A549 (cell line): ENCODE measurements at regions not wholly inside any gene's neighbourhood (a gene's known extent, or its start where the extent isn't known, plus 50 kb on each side); places are given as distances from the start of the nearest gene placed in this dataset.

Source experiments
- ATAC-seq, 2 experiments: fragments of 200-7000 bp in 1 of 2; fragments of >200 bp in 1 of 2; cut with Nextera tagmentation in 1 of 2; cut with Tn5 transposase in 1 of 2; 3 replicates each; pipeline versions ENCODE4 v1.8.0 to v1.9.1; 2018 to 2020; ENCODE audit warnings: mild to moderate bottlenecking in 1 of 2, moderate library complexity in 1 of 2
- CTCF ChIA-PET: fragments of 300-600 bp; sonication (Branson Sonifier 250); formaldehyde crosslinking; extraction: SDS; loops from one replicate; lab custom pipeline; 2021; ENCODE audit warnings: antibody characterized with exemption, inconsistent platforms; lab: Yijun Ruan, JAX
- POLR2A ChIA-PET: fragments of 350-600 bp; formaldehyde crosslinking; extraction: SDS; loops from one replicate; lab custom pipeline; 2021; ENCODE audit warnings: antibody characterized with exemption, inconsistent platforms; lab: Yijun Ruan, JAX
- DNase-seq, 2 experiments: peaks; one replicate each; pipeline versions ENCODE4 v3.0.0 to v3.0.0-alpha.2; 2011 to 2016; ENCODE audit warnings: low read depth in 1 of 2, low spot score in 1 of 2
- FAIRE-seq: peaks from 2 replicates; lab custom pipeline; 2011; peaks lifted over from hg19 to GRCh38; lab: Jason Lieb, UNC
- H3K27ac ChIP-seq, 2 experiments: fragments of >200 bp; sonication (Bioruptor Twin); formaldehyde crosslinking; 3 replicates each; pipeline ENCODE4 v1.5.1; 2016 to 2017
- H3K4me1 ChIP-seq: fragments of >200 bp; sonication (Bioruptor Twin); formaldehyde crosslinking; 3 replicates; pipeline ENCODE4 v1.6.1; 2016
- H3K4me2 ChIP-seq: fragments of >200 bp; sonication (Bioruptor Twin); formaldehyde crosslinking; 3 replicates; pipeline ENCODE4 v1.6.1; 2016
- H3K4me3 ChIP-seq: fragments of >200 bp; sonication (Bioruptor Twin); formaldehyde crosslinking; 3 replicates; pipeline ENCODE4 v1.5.1; 2016
- H3K9me3 ChIP-seq: fragments of >200 bp; sonication (Bioruptor Twin); formaldehyde crosslinking; 3 replicates; pipeline ENCODE4 v1.6.1; 2016
- CBX2 ChIP-seq: fragments of 200-600 bp; sonication (generic); IDR thresholded peaks from 2 replicates; pipeline ENCODE4 v1.6.1; 2016; ENCODE audit warnings: low read depth, mild to moderate bottlenecking, borderline replicate concordance
- E2F6 ChIP-seq: IDR thresholded peaks from 2 replicates; pipeline ENCODE4 v1.6.1; 2012; ENCODE audit warnings: low read depth, borderline replicate concordance
- EHMT2 ChIP-seq: fragments of 200-600 bp; sonication (generic); IDR thresholded peaks from 2 replicates; pipeline ENCODE4 v1.6.1; 2016; ENCODE audit warnings: antibody characterized with exemption, low read depth, mild to moderate bottlenecking, moderate library complexity
- EP300 ChIP-seq, 2 experiments: fragments of >200 bp; sonication (Bioruptor Twin); formaldehyde crosslinking; IDR thresholded peaks; 2 replicates in 1 of 2; 3 replicates in 1 of 2; pipeline ENCODE4 v1.6.1; 2016 to 2017
- GATA3 ChIP-seq: IDR thresholded peaks from 2 replicates; pipeline ENCODE4 v1.6.1; 2012; ENCODE audit warnings: borderline replicate concordance
- HEYL ChIP-seq: fragments of 250-450 bp; sonication (Bioruptor Pico); IDR thresholded peaks from 2 replicates; pipeline ENCODE4 v1.8.0; 2021; ENCODE audit warnings: mild to moderate bottlenecking, moderate library complexity
- HMGXB4 ChIP-seq: fragments of 250-450 bp; sonication (Bioruptor Pico); IDR thresholded peaks from 2 replicates; pipeline ENCODE4 v1.5.0; 2021; ENCODE audit warnings: mild to moderate bottlenecking, moderate library complexity, borderline replicate concordance
- HOXA7 ChIP-seq: fragments of 250-450 bp; sonication (Bioruptor Pico); IDR thresholded peaks from 2 replicates; pipeline ENCODE4 v1.5.0; 2020; ENCODE audit warnings: mild to moderate bottlenecking, moderate library complexity
- KDM1A ChIP-seq: fragments of 200-600 bp; sonication (generic); IDR thresholded peaks from 2 replicates; pipeline ENCODE4 v1.6.1; 2016; ENCODE audit warnings: low read depth, mild to moderate bottlenecking
- PHF8 ChIP-seq: fragments of 200-600 bp; sonication (generic); IDR thresholded peaks from 2 replicates; pipeline ENCODE4 v1.6.1; 2016; ENCODE audit warnings: low read depth, mild to moderate bottlenecking, antibody characterized with exemption, moderate library complexity, borderline replicate concordance
- POLR2A ChIP-seq: IDR thresholded peaks from 2 replicates; pipeline ENCODE4 v1.6.1; 2012; ENCODE audit warnings: mild to moderate bottlenecking, low read length
- RAD21 ChIP-seq, 2 experiments: fragments of >200 bp in 1 of 2; sonication (Bioruptor Twin) in 1 of 2; formaldehyde crosslinking in 1 of 2; IDR thresholded peaks in 1 of 2; conservative IDR thresholded peaks in 1 of 2; 2 replicates in 1 of 2; 3 replicates in 1 of 2; pipeline ENCODE4 v1.6.1; 2012 to 2018; ENCODE audit warnings: inconsistent platforms in 1 of 2
- RARB ChIP-seq: fragments of 250-450 bp; sonication (Bioruptor Pico); IDR thresholded peaks from 2 replicates; pipeline ENCODE4 v1.8.0; 2021; ENCODE audit warnings: mild to moderate bottlenecking, moderate library complexity
- TFCP2L1 ChIP-seq: fragments of 250-450 bp; sonication (Bioruptor Pico); IDR thresholded peaks from 2 replicates; pipeline ENCODE4 v1.5.0; 2021; ENCODE audit warnings: mild to moderate bottlenecking
- TP53 ChIP-seq: fragments of 250-450 bp; sonication (Bioruptor Pico); IDR thresholded peaks from 2 replicates; pipeline ENCODE4 v1.5.0; 2021; ENCODE audit warnings: mild to moderate bottlenecking, moderate library complexity
- WGBS: methylation state at CpG from one replicate; pipeline ENCODE4 v1.1.6; 2017; ENCODE audit errors: missing lambda C conversion rate; 5-methylcytosine and 5-hydroxymethylcytosine counted together
- TF ChIP-seq, protein P1 (sequence below): fragments of 200-600 bp; sonication (generic); IDR thresholded peaks from 2 replicates; pipeline ENCODE4 v1.6.1; 2016; ENCODE audit warnings: antibody characterized with exemption, mild to moderate bottlenecking, moderate library complexity
- TF ChIP-seq, protein P2 (sequence below): fragments of 150-350 bp; IDR thresholded peaks from 2 replicates; pipeline ENCODE4 v1.6.1; 2014; ENCODE audit warnings: low read depth, mild to moderate bottlenecking, low read length
- TF ChIP-seq, protein P3 (sequence below): fragments of >200 bp; sonication (Bioruptor Twin); formaldehyde crosslinking; IDR thresholded peaks from 3 replicates; pipeline ENCODE4 v1.5.1; 2016

GRCh38 chr11:70713988-70714665, 315.8 kb downstream of the CTTN start:
- ChIA-PET POLR2A (no interaction called here), CTCF (interaction anchor here (0.6 to 0.8 kb wide), 3 partner anchors 12 to 127 kb away, joined by 3 to 4 read pairs (median 3); no protein-coding TSS in a partner anchor)
- DNase-seq (no peak), FAIRE-seq (no peak), ATAC-seq (no peak)
- Histone ChIP-seq H3K27ac (no peak overlapping the region), H3K4me3 (no peak overlapping the region), H3K4me2 (no peak overlapping the region), H3K4me1 (no peaks in the 10 kb centered on the region), H3K9me3 (no peaks in the 10 kb centered on the region)
- WGBS = 80% methylated on average over 10 of the region's 10 CpGs
- TF ChIP-seq HMGXB4 = no peak
- TF ChIP-seq EHMT2 = no peak
- TF ChIP-seq, protein P1, sequence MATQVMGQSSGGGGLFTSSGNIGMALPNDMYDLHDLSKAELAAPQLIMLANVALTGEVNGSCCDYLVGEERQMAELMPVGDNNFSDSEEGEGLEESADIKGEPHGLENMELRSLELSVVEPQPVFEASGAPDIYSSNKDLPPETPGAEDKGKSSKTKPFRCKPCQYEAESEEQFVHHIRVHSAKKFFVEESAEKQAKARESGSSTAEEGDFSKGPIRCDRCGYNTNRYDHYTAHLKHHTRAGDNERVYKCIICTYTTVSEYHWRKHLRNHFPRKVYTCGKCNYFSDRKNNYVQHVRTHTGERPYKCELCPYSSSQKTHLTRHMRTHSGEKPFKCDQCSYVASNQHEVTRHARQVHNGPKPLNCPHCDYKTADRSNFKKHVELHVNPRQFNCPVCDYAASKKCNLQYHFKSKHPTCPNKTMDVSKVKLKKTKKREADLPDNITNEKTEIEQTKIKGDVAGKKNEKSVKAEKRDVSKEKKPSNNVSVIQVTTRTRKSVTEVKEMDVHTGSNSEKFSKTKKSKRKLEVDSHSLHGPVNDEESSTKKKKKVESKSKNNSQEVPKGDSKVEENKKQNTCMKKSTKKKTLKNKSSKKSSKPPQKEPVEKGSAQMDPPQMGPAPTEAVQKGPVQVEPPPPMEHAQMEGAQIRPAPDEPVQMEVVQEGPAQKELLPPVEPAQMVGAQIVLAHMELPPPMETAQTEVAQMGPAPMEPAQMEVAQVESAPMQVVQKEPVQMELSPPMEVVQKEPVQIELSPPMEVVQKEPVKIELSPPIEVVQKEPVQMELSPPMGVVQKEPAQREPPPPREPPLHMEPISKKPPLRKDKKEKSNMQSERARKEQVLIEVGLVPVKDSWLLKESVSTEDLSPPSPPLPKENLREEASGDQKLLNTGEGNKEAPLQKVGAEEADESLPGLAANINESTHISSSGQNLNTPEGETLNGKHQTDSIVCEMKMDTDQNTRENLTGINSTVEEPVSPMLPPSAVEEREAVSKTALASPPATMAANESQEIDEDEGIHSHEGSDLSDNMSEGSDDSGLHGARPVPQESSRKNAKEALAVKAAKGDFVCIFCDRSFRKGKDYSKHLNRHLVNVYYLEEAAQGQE = no peak

DNA sequence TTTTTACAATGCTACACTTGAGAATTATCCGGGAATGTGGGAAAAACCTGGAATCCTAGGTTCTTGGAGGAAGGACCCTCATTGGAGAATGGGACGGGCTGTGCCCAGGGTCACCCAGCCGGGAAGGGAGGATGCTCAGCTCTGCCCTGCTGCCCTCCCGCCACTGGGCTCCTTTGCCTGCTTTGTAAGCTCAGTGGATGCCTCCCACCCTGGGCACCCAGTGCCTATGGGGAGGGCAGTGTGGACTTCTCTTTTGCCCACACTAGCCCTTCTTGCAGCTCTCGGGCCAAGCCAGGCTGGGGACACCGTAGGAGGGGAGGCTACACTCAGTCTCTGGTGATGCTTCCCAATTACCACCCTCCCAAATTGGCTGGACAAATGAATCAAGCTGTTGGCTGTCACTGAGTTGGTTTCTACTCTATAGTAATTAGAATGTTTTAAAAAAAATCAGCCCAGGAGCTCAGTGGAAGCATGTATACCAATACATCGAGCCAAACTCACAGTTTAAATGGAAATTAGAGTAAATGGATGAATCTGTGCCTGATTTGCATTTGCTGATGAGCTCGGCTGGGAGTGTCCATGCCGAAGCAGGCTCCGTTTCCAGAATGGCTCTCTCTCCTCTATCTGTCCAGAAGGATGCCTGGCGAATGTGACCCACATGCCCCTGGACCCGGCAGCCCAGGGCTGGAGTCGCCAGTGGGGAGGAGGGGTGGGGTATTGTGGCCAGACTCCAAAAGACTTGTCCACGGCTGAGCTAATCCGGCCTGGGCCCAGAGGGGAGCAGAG, 317.0 kb downstream of the CTTN start:
- 88% methylated on average over 15 of the region's 15 CpGs for WGBS
- CTCF ChIA-PET = interaction anchor here (0.8 to 1.3 kb wide), 3 partner anchors 11 to 106 kb away, joined by 3 to 4 read pairs (median 4); no protein-coding TSS in a partner anchor
- TF ChIP-seq HOXA7 (CRISPR knock-in tag) = no peak
- no peak for TF ChIP-seq KDM1A
- TF ChIP-seq CBX2 = no peak
- no peak for TF ChIP-seq POLR2A
- no peak for TF ChIP-seq GATA3

GRCh38 chr11:70716216-70716615, 317.9 kb downstream of the CTTN start:
- ChIA-PET POLR2A (no interaction called here), CTCF (interaction anchor here (0.7 kb wide), 1 partner anchor 688 kb away, joined by 3 read pairs; no protein-coding TSS in a partner anchor)
- ATAC-seq (no peak), DNase-seq (no peak), FAIRE-seq (no peak)
- Histone ChIP-seq H3K9me3 (no peaks in the 10 kb centered on the region), H3K4me2 (no peak overlapping the region), H3K27ac (no peak overlapping the region), H3K4me3 (no peak overlapping the region), H3K4me1 (no peaks in the 10 kb centered on the region)
- 89% methylated on average over 10 of the region's 11 CpGs for WGBS
- TF ChIP-seq HEYL (CRISPR knock-in tag) (no peak), HMGXB4 (no peak), RAD21 (conservative IDR thresholded peaks at IDR 0.05 in 1 of 2, IDR thresholded peaks at IDR 0.05 in 1 of 2) (no peak), E2F6 (no peak), TFCP2L1 (no peak), RARB (CRISPR knock-in tag) (no peak), EP300 (IDR thresholded peaks at IDR 0.05) (no peak), PHF8 (no peak), TP53 (CRISPR knock-in tag) (no peak)
- TF ChIP-seq, protein P2, sequence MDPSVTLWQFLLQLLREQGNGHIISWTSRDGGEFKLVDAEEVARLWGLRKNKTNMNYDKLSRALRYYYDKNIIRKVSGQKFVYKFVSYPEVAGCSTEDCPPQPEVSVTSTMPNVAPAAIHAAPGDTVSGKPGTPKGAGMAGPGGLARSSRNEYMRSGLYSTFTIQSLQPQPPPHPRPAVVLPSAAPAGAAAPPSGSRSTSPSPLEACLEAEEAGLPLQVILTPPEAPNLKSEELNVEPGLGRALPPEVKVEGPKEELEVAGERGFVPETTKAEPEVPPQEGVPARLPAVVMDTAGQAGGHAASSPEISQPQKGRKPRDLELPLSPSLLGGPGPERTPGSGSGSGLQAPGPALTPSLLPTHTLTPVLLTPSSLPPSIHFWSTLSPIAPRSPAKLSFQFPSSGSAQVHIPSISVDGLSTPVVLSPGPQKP = no peak
- TF ChIP-seq, protein P3, sequence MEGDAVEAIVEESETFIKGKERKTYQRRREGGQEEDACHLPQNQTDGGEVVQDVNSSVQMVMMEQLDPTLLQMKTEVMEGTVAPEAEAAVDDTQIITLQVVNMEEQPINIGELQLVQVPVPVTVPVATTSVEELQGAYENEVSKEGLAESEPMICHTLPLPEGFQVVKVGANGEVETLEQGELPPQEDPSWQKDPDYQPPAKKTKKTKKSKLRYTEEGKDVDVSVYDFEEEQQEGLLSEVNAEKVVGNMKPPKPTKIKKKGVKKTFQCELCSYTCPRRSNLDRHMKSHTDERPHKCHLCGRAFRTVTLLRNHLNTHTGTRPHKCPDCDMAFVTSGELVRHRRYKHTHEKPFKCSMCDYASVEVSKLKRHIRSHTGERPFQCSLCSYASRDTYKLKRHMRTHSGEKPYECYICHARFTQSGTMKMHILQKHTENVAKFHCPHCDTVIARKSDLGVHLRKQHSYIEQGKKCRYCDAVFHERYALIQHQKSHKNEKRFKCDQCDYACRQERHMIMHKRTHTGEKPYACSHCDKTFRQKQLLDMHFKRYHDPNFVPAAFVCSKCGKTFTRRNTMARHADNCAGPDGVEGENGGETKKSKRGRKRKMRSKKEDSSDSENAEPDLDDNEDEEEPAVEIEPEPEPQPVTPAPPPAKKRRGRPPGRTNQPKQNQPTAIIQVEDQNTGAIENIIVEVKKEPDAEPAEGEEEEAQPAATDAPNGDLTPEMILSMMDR = no peak

More for the DNA sequence above, 317.0 kb downstream of the CTTN start:
- no peak for DNase-seq
- Histone ChIP-seq H3K27ac (no peak overlapping the region), H3K9me3 (no peaks in the 10 kb centered on the region), H3K4me1 (no peaks in the 10 kb centered on the region), H3K4me3 (no peak overlapping the region), H3K4me2 (no peak overlapping the region)
- FAIRE-seq = no peak
- no peak for ATAC-seq
- POLR2A ChIA-PET = no interaction called here
